ENCODE measurements at regions not wholly inside any gene's neighbourhood (a gene's known extent, or its start where the extent isn't known, plus 50 kb on each side); places are given as distances from the start of the nearest gene placed in this dataset.
"Not testable (repeated sequence)": the region's sequence is repeated elsewhere in the genome, so short reads cannot be mapped to it uniquely, and the experiment has no call there.

GRCh38 chr3:75960031-75960430 lies 174.7 kb upstream of the ZNF717 start:
- not testable (repeated sequence) for TF ChIP-seq CTCF, EZH2phosphoT487, EZH2 (IDR thresholded peaks at IDR 0.05)
